ENCODE measurements at regions not wholly inside any gene's neighbourhood (a gene's known extent, or its start where the extent isn't known, plus 50 kb on each side); places are given as distances from the start of the nearest gene placed in this dataset.

- TF ChIP-seq EZH2 (IDR thresholded peaks at IDR 0.05; ENCODE audit: insufficient read depth, poor library complexity, severe bottlenecking): no peak
- TF ChIP-seq EZH2phosphoT487 (IDR thresholded peaks at IDR 0.05; ENCODE audit: insufficient read depth, low read depth): no peak
Observed at GRCh38 chr12:22766911-22767420, 142.0 kb downstream of the ETNK1 start.

All from GM23248 (cell line).